Left forelimb (tissue), 1 donor: ENCODE measurements at regions not wholly inside any gene's neighbourhood (a gene's known extent, or its start where the extent isn't known, plus 50 kb on each side); places are given as distances from the start of the nearest gene placed in this dataset.

Source experiments
- DNase-seq: peaks from one replicate; pipeline ENCODE4 v3.0.0-alpha.2; 2018; ENCODE audit warnings: low spot score

- DNase-seq, result no peak
Measured at GRCh38 chr2:66890166-66890742, 455.3 kb downstream of the MEIS1 start.

- no peak for DNase-seq
Measured at GRCh38 chr2:66895206-66895605, 460.3 kb downstream of the MEIS1 start.

GRCh38 chr2:66896131-66896530 lies 461.2 kb downstream of the MEIS1 start:
- DNase-seq, result no peak

- no peak for DNase-seq
Measured at GRCh38 chr2:66897181-66897580, 462.3 kb downstream of the MEIS1 start.

GRCh38 chr2:66897691-66898150 lies 462.8 kb downstream of the MEIS1 start:
- DNase-seq, result no peak

- DNase-seq, result no peak
Measured at GRCh38 chr2:66899109-66899508, 464.2 kb downstream of the MEIS1 start.

- DNase-seq, result no peak
Measured at GRCh38 chr2:66899648-66900047, 464.7 kb downstream of the MEIS1 start.

- DNase-seq, result no peak
Measured at GRCh38 chr2:66901344-66901743, 466.4 kb downstream of the MEIS1 start.

- DNase-seq, result no peak
Measured at GRCh38 chr2:66903183-66903582, 468.3 kb downstream of the MEIS1 start.

- no peak for DNase-seq
Measured at GRCh38 chr2:66903745-66904465, 469.0 kb downstream of the MEIS1 start.

- DNase-seq, result no peak
Measured at GRCh38 chr2:66915237-66915636, 480.3 kb downstream of the MEIS1 start.

- DNase-seq, result no peak
Measured at GRCh38 chr2:66919286-66919685, 477.8 kb upstream of the ETAA1 start.

- no peak for DNase-seq
Measured at GRCh38 chr2:66920415-66920814, 476.7 kb upstream of the ETAA1 start.

- DNase-seq, result no peak
Measured at GRCh38 chr2:66925128-66925527, 472.0 kb upstream of the ETAA1 start.

GRCh38 chr2:66926594-66927112 lies 470.5 kb upstream of the ETAA1 start:
- no peak for DNase-seq

- no peak for DNase-seq
Measured at GRCh38 chr2:66929632-66930338, 467.3 kb upstream of the ETAA1 start.

GRCh38 chr2:66930339-66931220 lies 466.6 kb upstream of the ETAA1 start:
- no peak for DNase-seq

- DNase-seq, result no peak
Measured at GRCh38 chr2:66938471-66938967, 458.6 kb upstream of the ETAA1 start.

GRCh38 chr2:66940080-66940479 lies 457.1 kb upstream of the ETAA1 start:
- no peak for DNase-seq

- DNase-seq, result no peak
Measured at GRCh38 chr2:66948234-66948633, 448.9 kb upstream of the ETAA1 start.

GRCh38 chr2:66957198-66957597 lies 439.9 kb upstream of the ETAA1 start:
- no peak for DNase-seq

- DNase-seq, result no peak
Measured at GRCh38 chr2:66957677-66958076, 439.5 kb upstream of the ETAA1 start.
